OCI-LY1 (cell line): ENCODE measurements at regions not wholly inside any gene's neighbourhood (a gene's known extent, or its start where the extent isn't known, plus 50 kb on each side); places are given as distances from the start of the nearest gene placed in this dataset.

Experiments used
- H2AFZ ChIP-seq: fragments of 200-600 bp; sonication (generic), shearing (Covaris generic); 2 replicates; pipeline ENCODE4 v1.6.0; 2014; ENCODE audit warnings: antibody characterized with exemption, mild to moderate bottlenecking, low read length
- H3F3A ChIP-seq: fragments of 200-600 bp; sonication (generic), shearing (Covaris generic); 2 replicates; pipeline ENCODE4 v1.6.0; 2014; ENCODE audit warnings: mild to moderate bottlenecking, antibody characterized with exemption, low read length, moderate library complexity; ENCODE audit not compliant: insufficient read depth
- H3K27ac ChIP-seq: fragments of 200-600 bp; sonication (generic); 2 replicates; pipeline ENCODE4 v1.5.1; 2014; ENCODE audit warnings: low read length, mixed run types, mild to moderate bottlenecking, low read depth; ENCODE audit not compliant: poor library complexity, severe bottlenecking
- H3K27me3 ChIP-seq: fragments of 200-600 bp; sonication (generic); 2 replicates; pipeline ENCODE4 v1.6.0; 2014; ENCODE audit warnings: antibody characterized with exemption, mild to moderate bottlenecking, low read length, moderate library complexity; ENCODE audit not compliant: insufficient read depth
- H3K36me3 ChIP-seq: fragments of 200-600 bp; sonication (generic); 2 replicates; pipeline ENCODE4 v1.6.1; 2014; ENCODE audit warnings: mild to moderate bottlenecking, antibody characterized with exemption, low read length, moderate library complexity, mixed read lengths; ENCODE audit not compliant: insufficient read depth
- H3K4me1 ChIP-seq: fragments of 200-600 bp; sonication (generic); 2 replicates; pipeline ENCODE4 v1.5.1; 2014; ENCODE audit warnings: mild to moderate bottlenecking, low read length, moderate library complexity; ENCODE audit not compliant: insufficient read depth, severe bottlenecking
- H3K4me2 ChIP-seq: fragments of 200-600 bp; sonication (generic), shearing (Covaris generic); 2 replicates; pipeline ENCODE4 v1.6.1; 2014; ENCODE audit warnings: low read length
- H3K4me3 ChIP-seq: fragments of 200-600 bp; sonication (generic); 2 replicates; pipeline ENCODE4 v1.5.1; 2014; ENCODE audit warnings: low read length, low read depth, mild to moderate bottlenecking, mixed read lengths; ENCODE audit not compliant: poor library complexity, severe bottlenecking
- H3K79me2 ChIP-seq: fragments of 200-600 bp; shearing (Covaris generic); 2 replicates; pipeline ENCODE4 v1.6.1; 2016; ENCODE audit warnings: mixed run types, low read length, mixed read lengths; ENCODE audit not compliant: insufficient read depth
- H3K9ac ChIP-seq: fragments of 200-600 bp; sonication (generic), shearing (Covaris generic); 2 replicates; pipeline ENCODE4 v1.6.1; 2014; ENCODE audit warnings: mild to moderate bottlenecking, low read length, mixed read lengths
- H3K9me2 ChIP-seq: fragments of 200-600 bp; sonication (generic), shearing (Covaris generic); 2 replicates; pipeline ENCODE4 v1.6.1; 2014; ENCODE audit warnings: low read depth, mild to moderate bottlenecking, low read length, mixed read lengths
- H3K9me3 ChIP-seq: fragments of 200-600 bp; shearing (Covaris generic); 2 replicates; pipeline ENCODE4 v1.6.1; 2014; ENCODE audit warnings: low read length, mixed read lengths
- H4K20me1 ChIP-seq: fragments of 200-600 bp; sonication (generic), shearing (Covaris generic); 2 replicates; pipeline ENCODE4 v1.6.0; 2016; ENCODE audit warnings: mild to moderate bottlenecking, low read length; ENCODE audit not compliant: insufficient read depth
- EZH2 ChIP-seq: fragments of 200-600 bp; sonication (generic), shearing (Covaris generic); IDR thresholded peaks from 2 replicates; pipeline ENCODE4 v1.8.0; 2017; ENCODE audit warnings: borderline replicate concordance, mixed run types, mild to moderate bottlenecking, antibody characterized with exemption, low read length, moderate library complexity, mixed read lengths
- TF ChIP-seq, protein P1 (sequence below): fragments of 200-600 bp; sonication (generic), shearing (Covaris generic); IDR thresholded peaks from 2 replicates; pipeline ENCODE4 v1.5.1; 2017; ENCODE audit warnings: mild to moderate bottlenecking, antibody characterized with exemption, low read length, moderate library complexity, mixed read lengths

GRCh38 chr4:45750721-45751120 lies 373.1 kb downstream of the GABRG1 start:
- H3F3A ChIP-seq: no peaks in the 10 kb centered on the region

GRCh38 chr4:45745741-45746140 lies 378.1 kb downstream of the GABRG1 start:
- H2AFZ ChIP-seq: no peak overlapping the region
- H3K4me2 ChIP-seq: no peak overlapping the region
- no peaks in the 10 kb centered on the region for H3K9me2 ChIP-seq
- no peak overlapping the region for H3K9ac ChIP-seq
- H3K79me2 ChIP-seq: no peaks in the 10 kb centered on the region
- no peaks in the 10 kb centered on the region for H3K9me3 ChIP-seq
- no peaks in the 10 kb centered on the region for H3K4me1 ChIP-seq
- no peak overlapping the region for H3K27ac ChIP-seq
- no peak overlapping the region for H3K4me3 ChIP-seq
- H3K27me3 ChIP-seq: no peaks in the 10 kb centered on the region
- no peaks in the 10 kb centered on the region for H3K36me3 ChIP-seq
- H4K20me1 ChIP-seq: no peaks in the 10 kb centered on the region
- TF ChIP-seq EZH2: no peak
- TF ChIP-seq, protein P1, sequence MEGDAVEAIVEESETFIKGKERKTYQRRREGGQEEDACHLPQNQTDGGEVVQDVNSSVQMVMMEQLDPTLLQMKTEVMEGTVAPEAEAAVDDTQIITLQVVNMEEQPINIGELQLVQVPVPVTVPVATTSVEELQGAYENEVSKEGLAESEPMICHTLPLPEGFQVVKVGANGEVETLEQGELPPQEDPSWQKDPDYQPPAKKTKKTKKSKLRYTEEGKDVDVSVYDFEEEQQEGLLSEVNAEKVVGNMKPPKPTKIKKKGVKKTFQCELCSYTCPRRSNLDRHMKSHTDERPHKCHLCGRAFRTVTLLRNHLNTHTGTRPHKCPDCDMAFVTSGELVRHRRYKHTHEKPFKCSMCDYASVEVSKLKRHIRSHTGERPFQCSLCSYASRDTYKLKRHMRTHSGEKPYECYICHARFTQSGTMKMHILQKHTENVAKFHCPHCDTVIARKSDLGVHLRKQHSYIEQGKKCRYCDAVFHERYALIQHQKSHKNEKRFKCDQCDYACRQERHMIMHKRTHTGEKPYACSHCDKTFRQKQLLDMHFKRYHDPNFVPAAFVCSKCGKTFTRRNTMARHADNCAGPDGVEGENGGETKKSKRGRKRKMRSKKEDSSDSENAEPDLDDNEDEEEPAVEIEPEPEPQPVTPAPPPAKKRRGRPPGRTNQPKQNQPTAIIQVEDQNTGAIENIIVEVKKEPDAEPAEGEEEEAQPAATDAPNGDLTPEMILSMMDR: no peak
- H3F3A ChIP-seq: no peaks in the 10 kb centered on the region

More at GRCh38 chr4:45750721-45751120, 373.1 kb downstream of the GABRG1 start:
- Histone ChIP-seq H4K20me1 (no peaks in the 10 kb centered on the region), H3K9me3 (no peaks in the 10 kb centered on the region), H3K9me2 (no peaks in the 10 kb centered on the region), H3K4me1 (no peaks in the 10 kb centered on the region), H3K27me3 (no peaks in the 10 kb centered on the region), H3K9ac (no peak overlapping the region), H3K4me3 (no peak overlapping the region), H3K79me2 (no peaks in the 10 kb centered on the region), H2AFZ (no peak overlapping the region), H3K4me2 (no peak overlapping the region), H3K36me3 (no peaks in the 10 kb centered on the region), H3K27ac (no peak overlapping the region)
- no peak for TF ChIP-seq EZH2
- TF ChIP-seq, protein P1: no peak

DNA sequence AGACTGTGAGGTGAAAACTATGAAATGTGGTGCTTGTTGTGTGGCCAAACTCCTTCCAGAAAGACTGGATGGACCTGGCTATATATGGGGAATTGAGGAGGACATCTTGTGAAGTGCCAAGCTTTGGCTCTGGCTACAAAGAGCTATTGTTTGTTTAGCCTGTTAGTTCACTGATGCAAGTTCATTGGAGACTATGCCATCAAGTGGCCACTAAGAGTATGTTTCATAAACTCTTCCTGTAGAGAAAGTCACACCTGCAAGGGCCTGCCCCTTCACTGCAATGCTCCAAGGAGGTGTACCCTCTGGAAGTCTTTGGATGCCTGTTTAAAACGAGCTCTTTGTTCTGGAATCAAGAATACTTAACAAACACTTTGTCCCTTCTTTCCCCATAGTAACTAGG lies 382.0 kb downstream of the GABRG1 start:
- Histone ChIP-seq H3K9ac (no peak overlapping the region), H3K27me3 (no peaks in the 10 kb centered on the region), H2AFZ (no peak overlapping the region), H3K9me3 (no peaks in the 10 kb centered on the region), H3K4me1 (no peaks in the 10 kb centered on the region), H3K79me2 (no peaks in the 10 kb centered on the region), H3K9me2 (no peaks in the 10 kb centered on the region), H3F3A (no peaks in the 10 kb centered on the region), H4K20me1 (no peaks in the 10 kb centered on the region), H3K27ac (no peak overlapping the region), H3K4me3 (no peak overlapping the region), H3K4me2 (no peak overlapping the region), H3K36me3 (no peaks in the 10 kb centered on the region)
- TF ChIP-seq EZH2: no peak
- TF ChIP-seq, protein P1: peak; percentile 16; the same call in 1 of the 2 replicates
